PC-3 (cell line): ENCODE measurements at regions not wholly inside any gene's neighbourhood (a gene's known extent, or its start where the extent isn't known, plus 50 kb on each side); places are given as distances from the start of the nearest gene placed in this dataset.

Experiments used
- EZH2 ChIP-seq: fragments of 300-600 bp; sonication (generic); IDR thresholded peaks from one replicate; pipeline ENCODE4 v1.6.1; 2017; ENCODE audit warnings: antibody characterized with exemption, mild to moderate bottlenecking, low read length; ENCODE audit not compliant: unreplicated experiment
- TF ChIP-seq, protein P1 (sequence below): fragments of 300-600 bp; sonication (generic); conservative IDR thresholded peaks from 2 replicates; pipeline ENCODE4 v1.5.1; 2017; ENCODE audit warnings: antibody characterized with exemption, low read depth, mild to moderate bottlenecking, low read length

DNA sequence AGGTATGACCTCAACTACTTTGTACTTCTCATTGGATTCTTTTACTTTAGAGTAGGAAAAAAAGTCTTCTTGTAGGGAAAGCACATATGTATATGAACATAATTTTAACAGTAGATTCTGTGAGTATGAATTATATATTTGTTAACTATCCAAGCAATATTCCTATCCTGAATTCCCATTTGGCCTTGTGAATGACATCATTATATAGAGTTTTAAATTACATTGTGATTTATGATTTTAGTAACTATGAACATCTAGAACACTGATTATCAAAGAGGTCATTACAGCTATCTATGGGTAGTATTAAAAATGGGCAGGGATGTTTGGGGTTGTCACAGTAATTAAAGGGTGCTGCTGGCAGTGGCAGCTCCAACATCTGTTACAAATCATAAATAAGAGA lies 163.9 kb upstream of the TFAP2D start:
- TF ChIP-seq, protein P1, sequence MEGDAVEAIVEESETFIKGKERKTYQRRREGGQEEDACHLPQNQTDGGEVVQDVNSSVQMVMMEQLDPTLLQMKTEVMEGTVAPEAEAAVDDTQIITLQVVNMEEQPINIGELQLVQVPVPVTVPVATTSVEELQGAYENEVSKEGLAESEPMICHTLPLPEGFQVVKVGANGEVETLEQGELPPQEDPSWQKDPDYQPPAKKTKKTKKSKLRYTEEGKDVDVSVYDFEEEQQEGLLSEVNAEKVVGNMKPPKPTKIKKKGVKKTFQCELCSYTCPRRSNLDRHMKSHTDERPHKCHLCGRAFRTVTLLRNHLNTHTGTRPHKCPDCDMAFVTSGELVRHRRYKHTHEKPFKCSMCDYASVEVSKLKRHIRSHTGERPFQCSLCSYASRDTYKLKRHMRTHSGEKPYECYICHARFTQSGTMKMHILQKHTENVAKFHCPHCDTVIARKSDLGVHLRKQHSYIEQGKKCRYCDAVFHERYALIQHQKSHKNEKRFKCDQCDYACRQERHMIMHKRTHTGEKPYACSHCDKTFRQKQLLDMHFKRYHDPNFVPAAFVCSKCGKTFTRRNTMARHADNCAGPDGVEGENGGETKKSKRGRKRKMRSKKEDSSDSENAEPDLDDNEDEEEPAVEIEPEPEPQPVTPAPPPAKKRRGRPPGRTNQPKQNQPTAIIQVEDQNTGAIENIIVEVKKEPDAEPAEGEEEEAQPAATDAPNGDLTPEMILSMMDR = no peak
- TF ChIP-seq EZH2 = no peak
